Liver (tissue), 3 donors: ENCODE measurements at regions not wholly inside any gene's neighbourhood (a gene's known extent, or its start where the extent isn't known, plus 50 kb on each side); places are given as distances from the start of the nearest gene placed in this dataset.

Experiments used
- CTCF ChIP-seq: fragments of 150-350 bp; IDR thresholded peaks from 2 replicates; pipeline ENCODE4 v1.5.1; 2017; ENCODE audit warnings: improper control_type of control experiment, low read depth, low read length; ENCODE audit not compliant: missing input control
- RAD21 ChIP-seq, 2 donors: IDR thresholded peaks; 2 replicates each; pipeline ENCODE4 v1.6.1; 2016; ENCODE audit warnings: antibody characterized with exemption in 2 of 2, mild to moderate bottlenecking in 2 of 2
- donor health status: healthy.
- donor health status: healthy.

GRCh38 chr2:196372811-196373664, 201.7 kb upstream of the STK17B start:
- TF ChIP-seq CTCF = no peak
- TF ChIP-seq RAD21 (IDR thresholded peaks at IDR 0.05) = no peak
